Prostate gland (tissue), 2 donors: ENCODE measurements at regions not wholly inside any gene's neighbourhood (a gene's known extent, or its start where the extent isn't known, plus 50 kb on each side); places are given as distances from the start of the nearest gene placed in this dataset.

Experiments used
- CTCF ChIP-seq, 4 experiments: fragments of 200-600 bp in 2 of 4; fragments of 450-650 bp in 2 of 4; sonication (generic) in 2 of 4; IDR thresholded peaks; 1 replicate in 3 of 4; 2 replicates in 1 of 4; pipeline ENCODE4 v1.5.1; 2016 to 2019; ENCODE audit warnings: antibody characterized with exemption in 4 of 4, mild to moderate bottlenecking in 2 of 4, moderate library complexity in 2 of 4
- POLR2A ChIP-seq: fragments of 450-650 bp; IDR thresholded peaks from one replicate; pipeline ENCODE4 v1.6.1; 2016; ENCODE audit warnings: antibody characterized with exemption, mild to moderate bottlenecking
- POLR2AphosphoS5 ChIP-seq: sonication (generic); formaldehyde crosslinking; IDR thresholded peaks from one replicate; pipeline ENCODE4 v1.6.1; 2017; ENCODE audit warnings: antibody characterized with exemption

GRCh38 chr6:147950623-147950987 lies 392.0 kb upstream of the SASH1 start:
- TF ChIP-seq CTCF (IDR thresholded peaks at IDR 0.05) = no peak
- peak; percentile 32 for TF ChIP-seq POLR2AphosphoS5
- no peak for TF ChIP-seq POLR2A
